Activated T-cell treated with anti-CD3 and anti-CD28 coated beads, Interleukin-2, amount 50 U/mL, for 72 hours (primary cell): ENCODE measurements at regions not wholly inside any gene's neighbourhood (a gene's known extent, or its start where the extent isn't known, plus 50 kb on each side); places are given as distances from the start of the nearest gene placed in this dataset.
"Not testable (repeated sequence)": the region's sequence is repeated elsewhere in the genome, so short reads cannot be mapped to it uniquely, and the experiment has no call there.

ENCODE experiments used
- ATAC-seq, 2 donors: fragments of 150-1000 bp; cut with Tn5 transposase; replicated peaks in 1 of 2; 2 replicates each; pipeline ENCODE4 v1.10.0; 2021; ENCODE audit warnings: moderate library complexity in 2 of 2, mild to moderate bottlenecking in 1 of 2
- DNase-seq, 2 donors: peaks; one replicate each; pipeline ENCODE4 v3.0.0; 2021 to 2022; ENCODE audit warnings: mixed read lengths in 1 of 2
- H3K27ac Mint-ChIP-seq: one replicate; pipeline ENCODE4 v1.8.0; 2022; ENCODE audit warnings: mild to moderate bottlenecking, moderate library complexity, mixed read lengths
- H3K27me3 Mint-ChIP-seq: one replicate; pipeline ENCODE4 v1.8.0; 2022; ENCODE audit warnings: low read depth, mixed read lengths
- H3K36me3 Mint-ChIP-seq, 2 donors: one replicate each; pipeline ENCODE4 v1.8.0; 2022; ENCODE audit warnings: mixed read lengths in 2 of 2, mild to moderate bottlenecking in 1 of 2; ENCODE audit not compliant: insufficient read depth in 2 of 2
- H3K4me1 Mint-ChIP-seq: one replicate; pipeline ENCODE4 v1.8.0; 2022; ENCODE audit warnings: low read depth, mixed read lengths
- H3K4me3 Mint-ChIP-seq, 2 donors: one replicate each; pipeline ENCODE4 v1.8.0; 2022; ENCODE audit warnings: mild to moderate bottlenecking in 2 of 2, mixed read lengths in 2 of 2, moderate library complexity in 2 of 2
- H3K9me3 Mint-ChIP-seq, 2 donors: one replicate each; pipeline ENCODE4 v1.8.0; 2022; ENCODE audit warnings: mixed read lengths in 2 of 2

- no peak overlapping the region for H3K27ac Mint-ChIP-seq
Measured at GRCh38 chr5:87137283-87137682, 130.4 kb upstream of the RASA1 start.

DNA sequence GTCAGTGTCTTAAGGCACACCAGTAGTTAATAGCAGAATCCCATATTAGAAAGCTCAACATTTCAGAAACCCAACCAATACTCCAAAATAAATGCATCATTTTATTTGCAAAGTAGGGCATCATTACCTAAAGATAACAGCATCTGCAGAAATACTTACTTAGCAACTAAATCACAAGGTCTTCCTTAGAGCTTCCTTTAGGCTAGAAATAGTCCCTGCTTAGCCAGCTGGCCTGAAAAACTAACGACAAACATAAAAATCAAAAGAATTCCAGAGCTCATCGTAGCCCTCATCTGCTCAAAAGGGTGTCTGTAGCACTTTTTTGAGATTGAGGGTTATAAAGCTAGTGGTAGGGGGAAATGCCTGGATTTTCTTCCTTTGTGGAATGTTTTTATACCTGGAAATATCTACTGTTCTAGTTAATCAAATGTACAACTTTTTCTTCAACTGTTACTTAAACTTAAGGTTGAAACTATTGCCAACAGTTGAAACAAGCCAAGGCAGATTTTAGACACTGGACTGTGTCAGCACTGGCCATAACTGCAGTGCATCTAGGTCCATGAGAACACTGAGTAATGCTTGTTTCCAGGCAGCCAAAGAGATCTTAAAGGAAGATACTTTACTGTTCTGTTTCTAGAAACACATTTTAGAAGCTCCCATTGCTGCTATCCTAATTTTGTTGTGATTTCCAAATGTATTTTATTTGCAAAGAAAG lies 129.4 kb upstream of the RASA1 start:
- DNase-seq (no peak), ATAC-seq (no peak)
- Mint-ChIP-seq H3K4me1 (peaks cover 4% of the 10 kb centered on the region), H3K9me3 (peaks cover 0 to 1% of the 10 kb centered on the region in 2 donors), H3K4me3 (no peak overlapping the region), H3K27me3 (no peaks in the 10 kb centered on the region), H3K27ac (no peak overlapping the region), H3K36me3 (peaks cover 0 to 1% of the 10 kb centered on the region in 2 donors)

More at GRCh38 chr5:87137283-87137682, 130.4 kb upstream of the RASA1 start:
- no peak overlapping the region for H3K4me3 Mint-ChIP-seq
- no peaks in the 10 kb centered on the region for H3K27me3 Mint-ChIP-seq
- peaks cover 0 to 1% of the 10 kb centered on the region in 2 donors for H3K9me3 Mint-ChIP-seq
- ATAC-seq (no peak), DNase-seq (no peak)
- H3K36me3 Mint-ChIP-seq: peaks cover 0 to 1% of the 10 kb centered on the region in 2 donors
- H3K4me1 Mint-ChIP-seq: peaks cover 4% of the 10 kb centered on the region

DNA sequence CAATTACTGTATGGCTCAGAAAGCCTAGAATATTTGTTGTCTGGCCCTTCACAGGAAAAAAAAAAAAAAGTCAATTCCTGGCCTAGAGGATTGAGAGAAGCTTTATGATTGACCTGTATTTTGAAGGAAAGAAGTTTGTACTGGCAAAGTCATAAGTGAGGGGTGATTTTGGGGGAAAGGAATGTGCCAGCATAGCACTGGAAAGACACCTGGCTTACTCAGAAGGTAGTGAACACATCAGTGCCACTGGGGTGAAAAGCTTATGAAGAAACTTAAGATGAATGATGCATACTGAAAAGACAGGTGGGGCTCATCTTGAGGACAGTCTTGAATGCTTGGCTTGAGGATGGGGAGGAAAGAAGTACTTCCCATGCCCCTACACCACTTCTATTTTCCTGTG lies 127.9 kb upstream of the RASA1 start:
- DNase-seq (no peak), ATAC-seq (no peak)
- H3K27me3 Mint-ChIP-seq: no peaks in the 10 kb centered on the region
- H3K4me1 Mint-ChIP-seq: peaks cover 4% of the 10 kb centered on the region
- H3K36me3 Mint-ChIP-seq: no peaks in the 10 kb centered on the region
- no peak overlapping the region for H3K4me3 Mint-ChIP-seq
- no peaks in the 10 kb centered on the region for H3K9me3 Mint-ChIP-seq
- H3K27ac Mint-ChIP-seq: no peak overlapping the region

- no peaks in the 10 kb centered on the region for H3K36me3 Mint-ChIP-seq
- H3K4me3 Mint-ChIP-seq: no peak overlapping the region
- peaks cover 0 to 10% of the 10 kb centered on the region in 2 donors for H3K9me3 Mint-ChIP-seq
- no peak overlapping the region for H3K27ac Mint-ChIP-seq
- no peak for DNase-seq
- H3K4me1 Mint-ChIP-seq: no peaks in the 10 kb centered on the region
- H3K27me3 Mint-ChIP-seq: no peaks in the 10 kb centered on the region
- ATAC-seq: no peak
Measured at GRCh38 chr5:87141544-87141943, 126.1 kb upstream of the RASA1 start.

GRCh38 chr5:87145853-87146252 lies 121.8 kb upstream of the RASA1 start:
- not testable (repeated sequence) for DNase-seq, H3K27ac Mint-ChIP-seq, H3K4me3 Mint-ChIP-seq, H3K36me3 Mint-ChIP-seq, H3K4me1 Mint-ChIP-seq, H3K27me3 Mint-ChIP-seq, ATAC-seq, H3K9me3 Mint-ChIP-seq

- DNase-seq: no peak
- H3K4me1 Mint-ChIP-seq: peaks cover 7% of the 10 kb centered on the region
- no peaks in the 10 kb centered on the region for H3K36me3 Mint-ChIP-seq
- ATAC-seq: no peak
- peaks cover 0 to 10% of the 10 kb centered on the region in 2 donors for H3K9me3 Mint-ChIP-seq
- no peak overlapping the region for H3K4me3 Mint-ChIP-seq
- H3K27me3 Mint-ChIP-seq: no peaks in the 10 kb centered on the region
- no peak overlapping the region for H3K27ac Mint-ChIP-seq
Measured at GRCh38 chr5:87147441-87147840, 120.2 kb upstream of the RASA1 start.

DNA sequence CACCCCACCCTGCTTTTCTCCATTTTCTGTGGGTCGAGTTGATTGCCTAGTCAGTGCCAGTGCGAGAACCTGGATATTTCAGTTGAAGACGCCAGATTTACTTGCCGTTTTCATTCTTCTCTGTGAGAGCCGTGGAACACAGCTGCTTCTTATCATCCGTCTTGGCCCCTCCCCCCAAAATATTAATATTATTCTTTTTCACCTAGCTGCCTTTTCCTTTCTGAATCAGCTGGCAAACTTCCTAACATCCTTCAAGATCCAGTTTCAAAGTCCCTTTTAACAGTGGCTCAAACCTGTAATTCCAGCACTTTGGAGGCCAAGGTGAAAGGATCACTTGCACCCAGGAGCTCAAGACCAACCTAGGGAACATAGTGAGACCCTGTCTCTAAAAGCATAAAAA lies 117.1 kb upstream of the RASA1 start:
- no peak overlapping the region for H3K27ac Mint-ChIP-seq
- no peaks in the 10 kb centered on the region for H3K27me3 Mint-ChIP-seq
- H3K4me3 Mint-ChIP-seq: no peak overlapping the region
- H3K36me3 Mint-ChIP-seq: no peaks in the 10 kb centered on the region
- DNase-seq (no peak), ATAC-seq (no peak)
- H3K9me3 Mint-ChIP-seq: peaks cover 0 to 5% of the 10 kb centered on the region in 2 donors
- H3K4me1 Mint-ChIP-seq: peaks cover 7% of the 10 kb centered on the region

- H3K4me1 Mint-ChIP-seq: peaks cover 7% of the 10 kb centered on the region
- DNase-seq: no peak
- H3K27ac Mint-ChIP-seq: peak overlapping the region; percentile 19
- H3K4me3 Mint-ChIP-seq: no peak overlapping the region
- H3K27me3 Mint-ChIP-seq: no peaks in the 10 kb centered on the region
- ATAC-seq: no peak
- H3K9me3 Mint-ChIP-seq: no peaks in the 10 kb centered on the region
- H3K36me3 Mint-ChIP-seq: no peaks in the 10 kb centered on the region
Measured at GRCh38 chr5:87151547-87151946, 116.1 kb upstream of the RASA1 start.

GRCh38 chr5:87152886-87153285 lies 114.8 kb upstream of the RASA1 start:
- Mint-ChIP-seq H3K4me1 (peaks cover 7% of the 10 kb centered on the region), H3K27ac (no peak overlapping the region), H3K36me3 (no peaks in the 10 kb centered on the region), H3K27me3 (no peaks in the 10 kb centered on the region), H3K9me3 (no peaks in the 10 kb centered on the region), H3K4me3 (no peak overlapping the region)
- DNase-seq (no peak), ATAC-seq (no peak)

DNA sequence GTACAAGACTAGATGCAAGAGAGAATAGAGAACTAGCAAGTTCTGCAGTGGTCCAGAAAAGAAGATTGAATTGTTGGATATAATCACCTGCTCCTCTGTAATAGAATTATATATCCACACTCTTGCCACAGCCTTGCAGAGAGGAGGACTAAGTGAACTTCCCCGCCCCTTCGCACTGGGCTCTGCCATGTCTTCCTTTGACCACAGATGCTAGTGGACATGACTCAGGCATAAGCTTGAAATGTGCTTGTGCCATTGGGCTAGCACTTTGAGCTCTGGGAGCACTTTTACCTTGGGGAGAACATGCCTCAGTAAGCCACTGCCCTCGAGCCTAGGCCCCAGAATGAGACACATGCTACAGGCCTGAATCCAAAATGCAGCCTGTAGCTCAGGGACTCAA lies 113.5 kb upstream of the RASA1 start:
- Mint-ChIP-seq H3K4me3 (no peak overlapping the region), H3K36me3 (no peaks in the 10 kb centered on the region), H3K4me1 (peaks cover 7% of the 10 kb centered on the region), H3K27ac (no peak overlapping the region), H3K27me3 (no peaks in the 10 kb centered on the region), H3K9me3 (no peaks in the 10 kb centered on the region)
- DNase-seq: no peak
- no peak for ATAC-seq

DNA sequence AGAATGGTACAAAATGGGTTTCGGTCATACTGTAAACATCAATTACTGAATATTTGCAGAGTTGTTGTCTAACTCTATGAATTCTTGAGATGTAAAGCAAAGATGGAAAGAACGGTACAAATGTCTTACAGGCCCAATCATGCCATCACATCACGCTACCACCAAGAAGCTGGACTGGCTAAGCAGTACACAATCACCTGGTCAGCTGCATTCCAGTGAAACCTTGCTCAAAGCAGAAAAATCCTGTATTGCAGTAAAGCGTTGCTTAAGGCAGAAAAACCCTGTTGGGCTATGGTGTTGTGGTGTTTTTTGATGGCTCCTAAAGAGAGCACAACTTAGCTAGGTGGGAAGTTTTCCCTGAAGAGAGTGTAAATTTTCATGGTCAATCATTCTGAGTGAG lies 112.6 kb upstream of the RASA1 start:
- Mint-ChIP-seq H3K4me3 (no peak overlapping the region), H3K27me3 (no peaks in the 10 kb centered on the region), H3K27ac (no peak overlapping the region), H3K9me3 (no peaks in the 10 kb centered on the region), H3K36me3 (no peaks in the 10 kb centered on the region), H3K4me1 (peaks cover 7% of the 10 kb centered on the region)
- ATAC-seq (no peak), DNase-seq (no peak)

GRCh38 chr5:87156631-87157030 lies 111.1 kb upstream of the RASA1 start:
- Mint-ChIP-seq H3K9me3 (no peaks in the 10 kb centered on the region), H3K27ac (no peak overlapping the region), H3K27me3 (no peaks in the 10 kb centered on the region), H3K4me1 (peaks cover 2% of the 10 kb centered on the region), H3K36me3 (no peaks in the 10 kb centered on the region), H3K4me3 (no peak overlapping the region)
- ATAC-seq (no peak), DNase-seq (no peak)

GRCh38 chr5:87164409-87164808 lies 103.3 kb upstream of the RASA1 start:
- Mint-ChIP-seq H3K27ac (no peak overlapping the region), H3K27me3 (no peaks in the 10 kb centered on the region), H3K4me1 (no peaks in the 10 kb centered on the region), H3K36me3 (no peaks in the 10 kb centered on the region), H3K4me3 (no peak overlapping the region), H3K9me3 (no peaks in the 10 kb centered on the region)
- DNase-seq (no peak), ATAC-seq (no peak)

DNA sequence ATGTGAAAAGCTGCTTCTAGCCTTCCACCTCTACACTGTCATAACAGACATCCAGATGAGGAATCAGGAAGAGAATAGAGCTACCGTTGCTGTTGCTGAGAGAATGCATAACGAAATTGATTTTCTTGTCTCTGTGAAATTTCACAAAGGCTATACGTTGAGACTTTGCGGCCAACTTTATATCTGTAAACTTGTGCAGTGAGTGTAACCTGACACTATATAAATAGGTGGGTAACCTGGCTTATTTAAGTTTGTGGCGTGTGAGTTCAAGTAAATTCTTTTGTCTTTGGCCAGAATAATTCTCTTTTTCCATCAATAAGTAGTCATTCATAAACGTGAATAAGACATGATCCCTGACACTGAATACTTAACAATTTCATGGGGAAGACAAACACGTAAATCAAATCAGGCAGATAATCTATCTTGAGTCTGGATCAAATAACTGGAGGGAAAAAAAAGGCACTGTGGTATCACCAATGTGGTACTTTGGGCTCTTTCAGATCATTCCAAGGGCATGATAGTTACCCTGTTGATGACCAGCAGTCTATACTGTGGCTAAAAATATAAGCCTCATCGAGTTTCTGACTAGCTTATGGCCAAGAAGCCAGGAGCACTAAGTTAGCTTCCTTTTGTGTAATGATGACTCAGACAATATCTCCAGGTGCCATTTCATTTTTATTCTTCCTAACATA lies 98.2 kb upstream of the RASA1 start:
- Mint-ChIP-seq H3K9me3 (no peaks in the 10 kb centered on the region), H3K4me3 (no peak overlapping the region), H3K27me3 (no peaks in the 10 kb centered on the region), H3K36me3 (no peaks in the 10 kb centered on the region), H3K4me1 (no peaks in the 10 kb centered on the region), H3K27ac (no peak overlapping the region)
- DNase-seq: no peak
- no peak for ATAC-seq
